ENCODE measurements at regions not wholly inside any gene's neighbourhood (a gene's known extent, or its start where the extent isn't known, plus 50 kb on each side); places are given as distances from the start of the nearest gene placed in this dataset.

GRCh38 chr6:137645850-137646249 is 151.7 kb upstream of the OLIG3 start:
- TF ChIP-seq POLR2A (IDR thresholded peaks at IDR 0.05) = no peak
- TF ChIP-seq, protein P1, sequence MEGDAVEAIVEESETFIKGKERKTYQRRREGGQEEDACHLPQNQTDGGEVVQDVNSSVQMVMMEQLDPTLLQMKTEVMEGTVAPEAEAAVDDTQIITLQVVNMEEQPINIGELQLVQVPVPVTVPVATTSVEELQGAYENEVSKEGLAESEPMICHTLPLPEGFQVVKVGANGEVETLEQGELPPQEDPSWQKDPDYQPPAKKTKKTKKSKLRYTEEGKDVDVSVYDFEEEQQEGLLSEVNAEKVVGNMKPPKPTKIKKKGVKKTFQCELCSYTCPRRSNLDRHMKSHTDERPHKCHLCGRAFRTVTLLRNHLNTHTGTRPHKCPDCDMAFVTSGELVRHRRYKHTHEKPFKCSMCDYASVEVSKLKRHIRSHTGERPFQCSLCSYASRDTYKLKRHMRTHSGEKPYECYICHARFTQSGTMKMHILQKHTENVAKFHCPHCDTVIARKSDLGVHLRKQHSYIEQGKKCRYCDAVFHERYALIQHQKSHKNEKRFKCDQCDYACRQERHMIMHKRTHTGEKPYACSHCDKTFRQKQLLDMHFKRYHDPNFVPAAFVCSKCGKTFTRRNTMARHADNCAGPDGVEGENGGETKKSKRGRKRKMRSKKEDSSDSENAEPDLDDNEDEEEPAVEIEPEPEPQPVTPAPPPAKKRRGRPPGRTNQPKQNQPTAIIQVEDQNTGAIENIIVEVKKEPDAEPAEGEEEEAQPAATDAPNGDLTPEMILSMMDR (IDR thresholded peaks at IDR 0.05) = no peak

All from vagina (tissue), 2 donors.